Spleen (tissue), 11 donors: ENCODE measurements at regions not wholly inside any gene's neighbourhood (a gene's known extent, or its start where the extent isn't known, plus 50 kb on each side); places are given as distances from the start of the nearest gene placed in this dataset.

Source experiments
- DNase-seq: peaks from one replicate; pipeline ENCODE4 v3.0.0-alpha.2; 2020
- H3K27ac ChIP-seq, 8 donors: fragments of 200-600 bp; sonication (generic) in 7 of 8; 1 replicate in 4 of 8; 2 replicates in 4 of 8; pipeline versions ENCODE4 v1.5.0 to v1.8.0; 2016 to 2021; ENCODE audit warnings: inconsistent platforms in 4 of 8, mild to moderate bottlenecking in 4 of 8, moderate library complexity in 1 of 8
- H3K27me3 ChIP-seq, 7 donors: fragments of 200-600 bp; sonication (generic) in 6 of 7; replicated peaks in 1 of 7; 1 replicate in 4 of 7; 2 replicates in 3 of 7; pipeline versions ENCODE4 v1.5.0 to v1.8.0; 2016 to 2021; ENCODE audit warnings: inconsistent platforms in 3 of 7, mild to moderate bottlenecking in 1 of 7
- H3K36me3 ChIP-seq, 6 donors: fragments of 200-600 bp; sonication (generic) in 5 of 6; 1 replicate in 4 of 6; 2 replicates in 2 of 6; pipeline versions ENCODE4 v1.5.0 to v1.8.0; 2016 to 2021; ENCODE audit warnings: inconsistent platforms in 2 of 6
- H3K4me1 ChIP-seq, 6 donors: fragments of 200-600 bp; sonication (generic) in 5 of 6; 1 replicate in 3 of 6; 2 replicates in 3 of 6; pipeline versions ENCODE4 v1.5.0 to v1.8.0; 2016 to 2021; ENCODE audit warnings: inconsistent platforms in 3 of 6
- H3K4me3 ChIP-seq, 8 donors: fragments of 200-600 bp; sonication (generic) in 7 of 8; 1 replicate in 4 of 8; 2 replicates in 4 of 8; pipeline versions ENCODE4 v1.5.0 to v1.8.0; 2016 to 2021; ENCODE audit warnings: inconsistent platforms in 4 of 8, mild to moderate bottlenecking in 4 of 8, moderate library complexity in 2 of 8
- H3K9me3 ChIP-seq, 8 donors: fragments of 200-600 bp; sonication (generic) in 7 of 8; 1 replicate in 4 of 8; 2 replicates in 4 of 8; pipeline versions ENCODE4 v1.5.0 to v1.8.0; 2016 to 2021; ENCODE audit warnings: inconsistent platforms in 4 of 8
- CTCF ChIP-seq, 11 experiments: fragments of 200-600 bp in 7 of 11; fragments of 450-650 bp in 4 of 11; sonication (generic) in 4 of 11; IDR thresholded peaks in 8 of 11; conservative IDR thresholded peaks in 3 of 11; 1 replicate in 7 of 11; 2 replicates in 4 of 11; pipeline versions ENCODE4 v1.4.0 to v1.8.0; 2016 to 2021; ENCODE audit warnings: antibody characterized with exemption in 11 of 11, inconsistent platforms in 4 of 11, mild to moderate bottlenecking in 1 of 11
- POLR2A ChIP-seq, 3 donors: fragments of 450-650 bp; IDR thresholded peaks; one replicate each; pipeline ENCODE4 v1.5.1; 2017; ENCODE audit warnings: antibody characterized with exemption in 3 of 3, mild to moderate bottlenecking in 1 of 3
- POLR2AphosphoS5 ChIP-seq, 3 donors: sonication (generic); formaldehyde crosslinking; IDR thresholded peaks; one replicate each; pipeline ENCODE4 v1.5.1; 2017; ENCODE audit warnings: antibody characterized with exemption in 3 of 3
- WGBS, 5 donors: extraction: QIAGEN DNeasy Blood & Tissue Kit in 3 of 5; methylation state at CpG; one replicate each; pipeline versions ENCODE4 v1.1.5 to v1.1.7; 2013 to 2018; 5-methylcytosine and 5-hydroxymethylcytosine counted together
- intact Hi-C: fragments of 100-400 bp; cut with DNase I; formaldehyde crosslinking; loops from one replicate; pipeline ENCODE4 v1.15.0; 2023; ENCODE audit warnings: low total_unique reads
- donor health status: healthy with polysubstance abuse.
- donor health status: DM: no; HTN: no; CAD: no; lungs with moderate emphysema.
- donor health status: DM: no; HTN: no; CAD: no.
- donor health status: Bipolar disorder and iron deficiency.
- donor health status: healthy.
- donor health status: DM: no; HTN: no; CAD: no.
- donor health status: DM: yes; HTN: yes; CAD: no.

GRCh38 chr1:98222706-98223105 is 301.9 kb upstream of the DPYD start:
- TF ChIP-seq POLR2AphosphoS5 (IDR thresholded peaks at IDR 0.05) = no peak
- no peak for TF ChIP-seq CTCF (IDR thresholded peaks at IDR 0.05 in 8 of 11, conservative IDR thresholded peaks at IDR 0.05 in 3 of 11)
- no peak for TF ChIP-seq POLR2A (IDR thresholded peaks at IDR 0.05)
- no peak for DNase-seq
- H3K27ac ChIP-seq = no peak overlapping the region
- WGBS, 5 donors = 86 to 95% (median 91%) methylated on average over 1 of the region's 1 CpG
- intact Hi-C loops = no loop called here
- no peaks in the 10 kb centered on the region for H3K4me1 ChIP-seq
- H3K36me3 ChIP-seq = no peaks in the 10 kb centered on the region
- no peaks in the 10 kb centered on the region for H3K27me3 ChIP-seq
- H3K4me3 ChIP-seq = no peak overlapping the region
- no peaks in the 10 kb centered on the region for H3K9me3 ChIP-seq

DNA sequence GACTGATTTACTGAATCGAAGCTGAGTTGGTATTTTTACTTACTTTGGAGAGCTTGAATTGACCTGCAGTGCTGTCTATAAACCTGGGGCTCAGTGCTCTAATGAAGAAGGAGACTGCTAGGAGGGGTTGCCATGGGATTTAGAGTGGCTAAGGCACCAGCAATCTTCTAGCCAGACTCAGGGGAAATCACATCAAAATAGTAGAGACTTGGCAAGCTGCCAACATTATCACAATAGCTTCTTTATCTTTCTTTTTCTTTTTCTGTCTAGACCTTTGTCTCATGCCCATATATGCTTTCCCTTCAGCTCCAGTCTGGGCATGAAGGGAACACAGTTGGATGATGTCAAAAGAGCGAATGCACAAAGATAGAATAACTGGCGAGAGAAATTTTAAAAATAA is 301.1 kb upstream of the DPYD start:
- H3K4me1 ChIP-seq = no peaks in the 10 kb centered on the region
- TF ChIP-seq POLR2AphosphoS5 (IDR thresholded peaks at IDR 0.05) = no peak
- TF ChIP-seq CTCF (IDR thresholded peaks at IDR 0.05 in 8 of 11, conservative IDR thresholded peaks at IDR 0.05 in 3 of 11) = no peak
- H3K36me3 ChIP-seq = no peaks in the 10 kb centered on the region
- no peak overlapping the region for H3K4me3 ChIP-seq
- 77 to 91% (median 84%) methylated on average over 3 of the region's 3 CpGs for WGBS, 5 donors
- H3K9me3 ChIP-seq = no peaks in the 10 kb centered on the region
- no peaks in the 10 kb centered on the region for H3K27me3 ChIP-seq
- DNase-seq = no peak
- intact Hi-C loops = no loop called here
- no peak overlapping the region for H3K27ac ChIP-seq

- no peaks in the 10 kb centered on the region for H3K27me3 ChIP-seq
- 57 to 80% (median 73%) methylated on average over 2 of the region's 2 CpGs for WGBS, 5 donors
- no peak overlapping the region for H3K4me3 ChIP-seq
- TF ChIP-seq POLR2A (IDR thresholded peaks at IDR 0.05) = no peak
- TF ChIP-seq POLR2AphosphoS5 (IDR thresholded peaks at IDR 0.05) = no peak
- TF ChIP-seq CTCF (IDR thresholded peaks at IDR 0.05 in 8 of 11, conservative IDR thresholded peaks at IDR 0.05 in 3 of 11) = no peak
- no peaks in the 10 kb centered on the region for H3K36me3 ChIP-seq
- no peaks in the 10 kb centered on the region for H3K4me1 ChIP-seq
- intact Hi-C loops = no loop called here
- no peak for DNase-seq
- H3K27ac ChIP-seq = no peak overlapping the region
- H3K9me3 ChIP-seq = no peaks in the 10 kb centered on the region
Observed at GRCh38 chr1:98217601-98218000, 296.8 kb upstream of the DPYD start.

DNA sequence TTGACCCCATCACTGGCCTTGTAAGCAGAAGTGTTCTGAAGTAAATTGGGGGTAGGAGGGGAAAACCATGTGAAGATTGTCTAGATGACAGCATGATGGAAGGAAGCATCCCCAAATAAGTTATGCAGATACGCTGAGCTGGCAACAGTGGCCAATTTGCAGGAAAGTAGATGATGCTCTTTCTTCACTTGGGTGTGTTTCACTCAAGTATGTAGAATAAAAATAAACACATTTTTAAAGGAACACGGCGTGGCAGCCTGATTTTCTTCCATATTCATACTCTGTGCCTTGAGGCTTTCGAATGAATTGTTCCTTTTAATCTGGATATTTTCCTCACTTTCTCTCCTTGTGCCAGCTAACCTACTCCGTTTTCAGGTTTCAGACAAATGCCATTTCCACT is 295.5 kb upstream of the DPYD start:
- no peak for DNase-seq
- intact Hi-C loops = no loop called here
- H3K9me3 ChIP-seq = no peaks in the 10 kb centered on the region
- H3K4me3 ChIP-seq = no peak overlapping the region
- whole genome bisulfite sequencing, 5 donors = 76 to 89% (median 81%) methylated on average over 5 of the region's 5 CpGs
- no peaks in the 10 kb centered on the region for H3K36me3 ChIP-seq
- H3K27me3 ChIP-seq = no peaks in the 10 kb centered on the region
- no peak for TF ChIP-seq POLR2A (IDR thresholded peaks at IDR 0.05)
- TF ChIP-seq POLR2AphosphoS5 (IDR thresholded peaks at IDR 0.05) = no peak
- TF ChIP-seq CTCF (IDR thresholded peaks at IDR 0.05 in 8 of 11, conservative IDR thresholded peaks at IDR 0.05 in 3 of 11) = no peak
- H3K27ac ChIP-seq = no peak overlapping the region
- H3K4me1 ChIP-seq = no peaks in the 10 kb centered on the region
